OCI-LY1 (cell line): ENCODE measurements at regions not wholly inside any gene's neighbourhood (a gene's known extent, or its start where the extent isn't known, plus 50 kb on each side); places are given as distances from the start of the nearest gene placed in this dataset.

Source experiments
- EZH2 ChIP-seq: fragments of 200-600 bp; sonication (generic), shearing (Covaris generic); IDR thresholded peaks from 2 replicates; pipeline ENCODE4 v1.8.0; 2017; ENCODE audit warnings: borderline replicate concordance, mixed run types, mild to moderate bottlenecking, antibody characterized with exemption, low read length, moderate library complexity, mixed read lengths
- TF ChIP-seq, protein P1 (sequence below): fragments of 200-600 bp; sonication (generic), shearing (Covaris generic); IDR thresholded peaks from 2 replicates; pipeline ENCODE4 v1.5.1; 2017; ENCODE audit warnings: mild to moderate bottlenecking, antibody characterized with exemption, low read length, moderate library complexity, mixed read lengths

GRCh38 chr14:55798406-55798805 is 218.4 kb downstream of the KTN1 start:
- TF ChIP-seq EZH2: no peak
- TF ChIP-seq, protein P1, sequence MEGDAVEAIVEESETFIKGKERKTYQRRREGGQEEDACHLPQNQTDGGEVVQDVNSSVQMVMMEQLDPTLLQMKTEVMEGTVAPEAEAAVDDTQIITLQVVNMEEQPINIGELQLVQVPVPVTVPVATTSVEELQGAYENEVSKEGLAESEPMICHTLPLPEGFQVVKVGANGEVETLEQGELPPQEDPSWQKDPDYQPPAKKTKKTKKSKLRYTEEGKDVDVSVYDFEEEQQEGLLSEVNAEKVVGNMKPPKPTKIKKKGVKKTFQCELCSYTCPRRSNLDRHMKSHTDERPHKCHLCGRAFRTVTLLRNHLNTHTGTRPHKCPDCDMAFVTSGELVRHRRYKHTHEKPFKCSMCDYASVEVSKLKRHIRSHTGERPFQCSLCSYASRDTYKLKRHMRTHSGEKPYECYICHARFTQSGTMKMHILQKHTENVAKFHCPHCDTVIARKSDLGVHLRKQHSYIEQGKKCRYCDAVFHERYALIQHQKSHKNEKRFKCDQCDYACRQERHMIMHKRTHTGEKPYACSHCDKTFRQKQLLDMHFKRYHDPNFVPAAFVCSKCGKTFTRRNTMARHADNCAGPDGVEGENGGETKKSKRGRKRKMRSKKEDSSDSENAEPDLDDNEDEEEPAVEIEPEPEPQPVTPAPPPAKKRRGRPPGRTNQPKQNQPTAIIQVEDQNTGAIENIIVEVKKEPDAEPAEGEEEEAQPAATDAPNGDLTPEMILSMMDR: no peak
